WTC11 (cell line): ENCODE measurements at regions not wholly inside any gene's neighbourhood (a gene's known extent, or its start where the extent isn't known, plus 50 kb on each side); places are given as distances from the start of the nearest gene placed in this dataset.

Experiments
- ATAC-seq: fragments of 200-7000 bp; cut with Tn5 transposase; 2 replicates; pipeline ENCODE4 v1.10.0; 2021; ENCODE audit warnings: mild to moderate bottlenecking, moderate library complexity
- CTCF ChIA-PET: fragments of 300-600 bp; sonication (Branson Sonifier 250); formaldehyde crosslinking; loops from one replicate; lab custom pipeline; 2021; ENCODE audit warnings: antibody characterized with exemption; lab: Charles Lee
- POLR2A ChIA-PET: fragments of 350-600 bp; sonication (Branson Sonifier 250); formaldehyde crosslinking; loops from one replicate; lab custom pipeline; 2021; ENCODE audit warnings: antibody characterized with exemption; lab: Charles Lee
- DNase-seq: peaks from one replicate; pipeline ENCODE4 v3.0.0; 2021; ENCODE audit warnings: low spot score
- H3K27ac Mint-ChIP-seq: 2 replicates; pipeline ENCODE4 v1.8.0; 2021; ENCODE audit warnings: mixed read lengths
- H3K27me3 Mint-ChIP-seq: 2 replicates; pipeline ENCODE4 v1.8.0; 2021; ENCODE audit warnings: low read depth, mild to moderate bottlenecking, moderate library complexity, mixed read lengths
- H3K36me3 Mint-ChIP-seq: 2 replicates; pipeline ENCODE4 v1.8.0; 2021; ENCODE audit warnings: mixed read lengths
- H3K4me1 Mint-ChIP-seq: 2 replicates; pipeline ENCODE4 v1.8.0; 2022; ENCODE audit warnings: mixed read lengths
- H3K4me3 Mint-ChIP-seq: 2 replicates; pipeline ENCODE4 v1.8.0; 2021; ENCODE audit warnings: mild to moderate bottlenecking, moderate library complexity, mixed read lengths
- H3K9me3 Mint-ChIP-seq: 2 replicates; pipeline ENCODE4 v1.8.0; 2021; ENCODE audit warnings: mixed read lengths
- ATF1 ChIP-seq: sonication (generic); formaldehyde crosslinking; IDR thresholded peaks from 2 replicates; pipeline ENCODE4 v1.8.1; 2023; ENCODE audit warnings: mild to moderate bottlenecking, moderate library complexity, missing genetic modification reagents
- CBFB ChIP-seq: sonication (generic); formaldehyde crosslinking; IDR thresholded peaks from 2 replicates; pipeline ENCODE4 v1.8.1; 2022; ENCODE audit warnings: mild to moderate bottlenecking, low read depth, missing genetic modification reagents
- CREB1 ChIP-seq: sonication (generic); formaldehyde crosslinking; IDR thresholded peaks from 2 replicates; pipeline ENCODE4 v1.8.0; 2023; ENCODE audit warnings: mild to moderate bottlenecking, missing genetic modification reagents
- CTCF ChIP-seq: fragments of 200-600 bp; IDR thresholded peaks from 2 replicates; pipeline ENCODE4 v1.8.0; 2022; ENCODE audit warnings: antibody characterized with exemption
- FOXP4 ChIP-seq: sonication (generic); formaldehyde crosslinking; IDR thresholded peaks from 2 replicates; pipeline ENCODE4 v1.8.0; 2022; ENCODE audit warnings: mild to moderate bottlenecking, missing genetic modification reagents
- GTF2I ChIP-seq: fragments of 250-450 bp; sonication (Bioruptor Pico); conservative IDR thresholded peaks from 2 replicates; pipeline ENCODE4 v1.4.0; 2021; ENCODE audit warnings: mild to moderate bottlenecking
- HMGXB4 ChIP-seq: sonication (generic); formaldehyde crosslinking; IDR thresholded peaks from 2 replicates; pipeline ENCODE4 v1.8.1; 2023; ENCODE audit warnings: mild to moderate bottlenecking, moderate library complexity, missing genetic modification reagents
- NR1H2 ChIP-seq: sonication (generic); formaldehyde crosslinking; IDR thresholded peaks from 2 replicates; pipeline ENCODE4 v1.9.0; 2021; ENCODE audit warnings: mild to moderate bottlenecking, moderate library complexity, missing genetic modification reagents
- PRDM15 ChIP-seq: sonication (generic); formaldehyde crosslinking; IDR thresholded peaks from 2 replicates; pipeline ENCODE4 v1.8.0; 2022; ENCODE audit warnings: missing genetic modification reagents
- PREB ChIP-seq: sonication (generic); formaldehyde crosslinking; IDR thresholded peaks from 2 replicates; pipeline ENCODE4 v1.8.1; 2022; ENCODE audit warnings: mild to moderate bottlenecking, missing genetic modification reagents, moderate library complexity, borderline replicate concordance
- USF1 ChIP-seq: sonication (generic); formaldehyde crosslinking; IDR thresholded peaks from 2 replicates; pipeline ENCODE4 v1.8.0; 2022; ENCODE audit warnings: mild to moderate bottlenecking, missing genetic modification reagents
- ZBTB43 ChIP-seq: sonication (generic); formaldehyde crosslinking; IDR thresholded peaks from 2 replicates; pipeline ENCODE4 v1.8.1; 2023; ENCODE audit warnings: mild to moderate bottlenecking, missing genetic modification reagents
- ZNF138 ChIP-seq: sonication (generic); formaldehyde crosslinking; conservative IDR thresholded peaks from 2 replicates; pipeline ENCODE4 v1.8.1; 2022; ENCODE audit warnings: mild to moderate bottlenecking, moderate library complexity, missing genetic modification reagents
- ZNF425 ChIP-seq: fragments of 250-450 bp; sonication (Bioruptor Pico); conservative IDR thresholded peaks from 2 replicates; pipeline ENCODE4 v1.9.0; 2021; ENCODE audit warnings: mild to moderate bottlenecking

- TF ChIP-seq FOXP4 (CRISPR knock-in tag) (no peak), ZBTB43 (no peak), CBFB (no peak)
Observed at GRCh38 chr2:217307023-217307422, 447.2 kb upstream of the TNP1 start (continued).

- ChIA-PET POLR2A (no interaction called here), CTCF (no interaction called here)
- TF ChIP-seq GTF2I (no peak), ZNF425 (CRISPR knock-in tag) (no peak), HMGXB4 (CRISPR knock-in tag) (no peak)
- H3K4me1 Mint-ChIP-seq = peaks cover 7% of the 10 kb centered on the region
- peaks cover 35% of the 10 kb centered on the region for H3K9me3 Mint-ChIP-seq
- H3K36me3 Mint-ChIP-seq = peaks cover 4% of the 10 kb centered on the region; the same call in 1 of the 2 replicates
- no peak overlapping the region for H3K27ac Mint-ChIP-seq
- no peak for ATAC-seq
- peaks cover 31% of the 10 kb centered on the region for H3K27me3 Mint-ChIP-seq
- no peak for DNase-seq
- H3K4me3 Mint-ChIP-seq = no peak overlapping the region
Observed at GRCh38 chr2:217305882-217306281, 446.0 kb upstream of the TNP1 start.

GRCh38 chr2:217304582-217304981 is 444.7 kb upstream of the TNP1 start:
- peaks cover 7% of the 10 kb centered on the region for H3K4me1 Mint-ChIP-seq
- H3K36me3 Mint-ChIP-seq = peaks cover 4% of the 10 kb centered on the region; the same call in 1 of the 2 replicates
- ATAC-seq = no peak
- no peak overlapping the region for H3K27ac Mint-ChIP-seq
- peaks cover 26% of the 10 kb centered on the region for H3K9me3 Mint-ChIP-seq
- H3K27me3 Mint-ChIP-seq = peaks cover 27% of the 10 kb centered on the region
- H3K4me3 Mint-ChIP-seq = no peak overlapping the region
- no peak for DNase-seq
- ChIA-PET CTCF (no interaction called here), POLR2A (no interaction called here)
- TF ChIP-seq CTCF (no peak), PREB (no peak), PRDM15 (CRISPR knock-in tag) (no peak), CREB1 (no peak), NR1H2 (CRISPR knock-in tag) (no peak), ZNF138 (CRISPR knock-in tag) (no peak), USF1 (CRISPR knock-in tag) (no peak), ATF1 (CRISPR knock-in tag) (no peak), ZBTB43 (no peak)
